Kidney capillary endothelial cell (primary cell): ENCODE measurements at regions not wholly inside any gene's neighbourhood (a gene's known extent, or its start where the extent isn't known, plus 50 kb on each side); places are given as distances from the start of the nearest gene placed in this dataset.
A peak's percentile ranks its signal among the peaks of the same experiment; 100 is the strongest.
"Not testable (repeated sequence)": the region's sequence is repeated elsewhere in the genome, so short reads cannot be mapped to it uniquely, and the experiment has no call there.

ENCODE experiments used
- DNase-seq: peaks from one replicate; pipeline ENCODE4 v3.0.0-alpha.2; 2018; ENCODE audit warnings: low spot score

DNA sequence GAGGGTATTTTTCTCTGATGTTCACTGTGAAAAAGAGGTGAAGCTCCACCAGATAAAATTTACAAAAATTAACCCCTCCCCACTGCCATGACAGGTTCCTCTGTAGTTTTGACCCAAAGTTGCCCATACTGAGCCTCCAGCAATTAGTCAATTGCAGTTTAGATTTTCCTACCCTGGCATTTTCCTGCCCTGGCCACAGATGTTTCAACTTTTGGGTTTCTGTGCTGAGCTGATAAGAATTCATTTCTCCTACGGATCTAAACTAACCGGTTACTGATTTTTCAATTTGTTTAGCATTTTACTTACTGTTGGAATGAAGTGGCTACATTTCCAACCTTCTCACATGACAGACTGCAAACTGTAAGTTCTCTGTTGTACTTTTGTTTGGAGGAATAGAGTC is 1346.1 kb upstream of the EPHA6 start:
- no peak for DNase-seq

DNA sequence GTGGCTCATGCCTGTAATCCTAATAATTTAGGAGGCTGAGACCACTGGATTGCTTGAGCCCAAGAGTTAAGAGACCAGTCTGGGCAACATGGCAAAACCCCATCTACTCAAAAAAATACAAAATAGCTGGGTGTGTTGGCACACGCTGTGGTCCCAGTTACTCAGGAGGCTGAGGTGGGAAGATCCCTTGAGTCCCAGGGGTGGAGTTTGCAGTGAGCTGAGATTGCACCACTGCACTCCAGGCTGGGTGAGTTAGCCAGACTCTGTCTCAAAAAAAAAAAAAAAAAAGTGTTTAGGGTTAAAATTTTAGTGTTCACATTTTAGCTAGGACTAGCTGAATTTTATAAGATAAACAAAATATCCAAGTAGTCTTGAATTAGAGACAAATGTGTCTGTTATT is 1340.1 kb upstream of the EPHA6 start:
- DNase-seq, result no peak

DNA sequence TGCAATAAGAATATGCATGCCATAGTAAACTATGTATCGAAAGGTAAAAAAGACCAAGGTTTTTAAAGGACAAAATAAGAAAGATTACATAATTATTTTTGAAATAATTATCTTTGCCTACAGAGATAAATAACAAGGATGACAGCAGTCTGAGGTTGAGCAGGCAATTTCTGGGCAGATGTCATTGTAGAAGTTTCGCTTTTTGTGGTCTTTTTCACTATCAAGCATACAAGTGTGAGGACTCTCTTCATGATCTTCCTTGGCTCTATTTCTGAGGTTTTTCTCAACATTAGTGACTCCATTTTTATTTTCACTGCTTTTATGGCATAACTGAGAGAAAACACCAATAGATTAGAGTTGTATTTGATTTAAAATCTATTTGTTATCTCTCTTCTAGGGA is 1337.9 kb upstream of the EPHA6 start:
- DNase-seq, result no peak

DNA sequence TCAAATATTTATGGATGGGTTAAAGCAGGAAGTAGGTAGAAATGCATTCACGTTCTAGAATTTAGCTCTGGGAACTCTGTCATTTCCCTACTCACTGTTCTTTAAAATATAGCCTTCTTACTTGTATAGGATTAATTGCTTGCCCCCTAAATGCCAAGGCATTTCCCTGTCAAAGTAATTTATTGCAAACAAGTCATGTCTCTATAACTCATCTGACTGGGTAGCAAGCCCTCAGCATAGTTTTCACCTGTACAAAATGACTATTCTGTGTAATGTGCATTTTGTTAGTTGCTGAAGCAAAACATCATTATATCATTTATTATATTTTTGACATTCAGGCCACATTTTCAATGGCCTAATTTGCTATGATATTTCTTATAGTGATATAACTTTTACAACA is 1308.2 kb upstream of the EPHA6 start:
- DNase-seq, result no peak

DNA sequence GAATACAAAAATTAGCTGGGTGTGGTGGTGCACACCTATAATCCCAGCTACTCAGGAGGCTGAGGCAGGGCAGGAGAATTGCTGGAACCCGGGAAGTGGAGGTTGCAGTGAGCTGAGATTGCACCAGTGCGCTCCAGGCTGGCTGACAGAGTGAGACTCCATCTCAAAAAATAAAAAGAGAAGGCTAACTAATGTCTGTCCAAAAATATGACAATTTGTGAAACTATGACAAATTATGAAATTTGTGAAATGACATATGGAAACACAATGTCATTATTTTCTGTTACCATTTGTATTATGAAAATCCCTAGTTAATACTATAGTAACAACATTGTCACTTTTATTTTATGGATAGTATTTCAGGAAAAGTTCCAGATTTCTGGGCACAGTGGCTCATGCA is 1306.3 kb upstream of the EPHA6 start:
- DNase-seq, result no peak

DNA sequence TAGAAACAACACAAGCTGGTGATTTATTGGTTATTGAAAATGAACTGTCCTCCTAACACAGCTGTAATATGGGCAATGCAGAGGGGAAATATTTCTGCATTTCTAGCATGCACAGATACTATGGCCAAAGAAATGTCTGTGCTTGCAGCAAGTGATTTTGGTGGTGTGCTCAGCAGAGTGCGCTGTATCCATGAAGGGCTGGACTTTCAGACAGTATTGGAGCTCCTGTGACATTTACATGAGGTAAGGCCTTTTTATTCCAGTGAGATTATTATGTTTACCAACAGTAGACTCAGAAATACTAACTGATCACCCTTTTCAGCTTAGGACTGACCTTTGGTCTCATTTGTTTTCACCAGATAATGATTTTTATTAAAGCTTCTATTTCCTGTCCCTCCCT is 1302.6 kb upstream of the EPHA6 start:
- DNase-seq, result no peak

DNA sequence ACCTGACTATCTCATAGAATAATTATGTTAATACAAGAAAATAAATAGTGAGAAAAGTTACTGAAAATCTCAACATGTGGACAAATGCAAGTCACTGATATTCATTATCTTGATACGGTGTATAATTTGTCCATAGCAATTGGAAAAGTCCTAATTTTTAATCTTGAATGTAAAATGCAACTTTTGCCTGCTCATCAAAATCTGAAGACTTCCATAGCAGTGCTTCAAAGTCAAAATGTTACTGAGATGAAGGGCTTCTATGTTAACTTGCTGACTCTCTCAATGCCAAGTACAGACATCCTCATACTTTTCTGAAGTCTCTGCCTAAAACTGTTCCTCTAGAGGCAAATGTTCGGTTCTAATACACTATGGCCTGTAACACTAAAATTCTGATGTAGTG is 1300.1 kb upstream of the EPHA6 start:
- DNase-seq, result no peak

DNA sequence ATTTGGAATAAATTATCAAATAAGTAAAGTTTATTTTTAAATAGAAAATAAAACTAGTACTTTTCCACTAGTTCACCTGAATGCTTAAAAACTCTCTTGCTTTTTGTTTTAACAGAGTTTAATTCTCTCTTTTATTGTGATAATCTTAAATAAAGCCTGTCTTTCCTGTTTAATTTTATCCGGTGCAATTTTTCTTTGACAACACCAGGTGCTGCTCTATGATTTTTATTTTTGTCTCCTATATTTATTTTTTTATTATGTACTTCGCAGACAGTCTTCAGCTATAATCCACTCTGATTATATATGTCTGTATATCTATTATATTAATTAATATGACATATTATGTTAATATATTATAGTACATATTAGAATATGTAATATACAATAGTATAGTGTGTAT is 1293.0 kb upstream of the EPHA6 start:
- DNase-seq, result peak; percentile 0

DNA sequence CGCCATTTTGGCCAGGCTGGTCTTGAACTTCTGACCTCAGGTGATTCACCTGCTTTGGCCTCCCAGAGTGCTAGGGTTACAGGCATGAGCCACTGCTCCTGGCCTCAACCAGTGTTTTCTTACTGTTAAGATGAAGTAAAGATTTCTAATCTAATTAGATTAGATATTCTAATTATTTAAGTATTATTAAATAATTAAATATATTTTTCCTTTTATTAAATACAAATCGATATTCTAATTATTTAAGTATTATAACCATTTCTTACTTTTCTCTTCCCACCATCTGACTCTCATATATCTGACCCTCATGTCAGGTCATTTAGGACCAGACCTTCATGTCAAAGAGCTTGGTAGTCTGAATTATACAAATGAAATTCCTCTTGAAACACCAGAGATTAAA is 1291.9 kb upstream of the EPHA6 start:
- DNase-seq, result no peak

DNA sequence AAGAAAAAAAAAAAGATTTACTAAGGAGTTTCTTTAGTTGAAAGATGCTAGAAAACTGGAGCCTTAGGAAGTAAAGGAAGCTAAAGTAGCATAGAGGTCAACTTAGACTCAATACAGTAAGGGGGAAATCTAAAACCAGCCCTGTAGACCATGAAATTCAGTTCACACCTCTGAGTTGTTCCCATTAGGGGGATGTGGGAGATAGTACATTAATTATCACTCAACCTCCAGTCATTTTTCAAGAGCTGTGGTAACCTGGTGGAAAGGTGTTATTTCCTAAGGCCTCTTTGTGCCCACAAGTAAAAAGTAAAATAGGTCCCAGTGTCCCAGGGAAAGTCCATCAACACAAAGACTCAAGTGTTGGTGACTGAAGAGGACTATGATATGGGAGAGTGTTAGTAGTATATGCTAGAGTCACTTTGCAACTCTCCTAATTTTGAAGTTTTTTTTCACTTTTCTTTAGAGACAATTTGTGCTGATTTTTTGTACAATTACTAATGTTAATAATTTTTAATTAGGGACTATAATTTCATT is 1274.4 kb upstream of the EPHA6 start:
- no peak for DNase-seq

DNA sequence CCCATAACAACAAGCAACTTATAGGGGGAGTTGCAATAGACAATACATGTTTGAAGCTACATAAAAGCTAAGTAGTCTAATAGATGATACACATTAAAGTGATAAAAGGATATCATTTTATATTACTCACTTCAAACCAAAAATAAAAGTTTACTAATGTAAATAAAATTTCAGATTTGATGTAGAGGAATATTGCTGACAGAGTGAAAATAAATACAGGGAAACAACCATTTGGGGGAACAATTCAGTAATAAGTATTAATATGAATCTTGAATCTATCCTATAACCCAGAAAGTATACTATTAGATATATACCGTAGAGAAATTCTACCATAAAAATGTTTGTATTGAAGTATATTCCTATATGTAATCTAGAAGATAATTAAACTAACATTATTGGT is 1248.9 kb upstream of the EPHA6 start:
- DNase-seq, result no peak

DNA sequence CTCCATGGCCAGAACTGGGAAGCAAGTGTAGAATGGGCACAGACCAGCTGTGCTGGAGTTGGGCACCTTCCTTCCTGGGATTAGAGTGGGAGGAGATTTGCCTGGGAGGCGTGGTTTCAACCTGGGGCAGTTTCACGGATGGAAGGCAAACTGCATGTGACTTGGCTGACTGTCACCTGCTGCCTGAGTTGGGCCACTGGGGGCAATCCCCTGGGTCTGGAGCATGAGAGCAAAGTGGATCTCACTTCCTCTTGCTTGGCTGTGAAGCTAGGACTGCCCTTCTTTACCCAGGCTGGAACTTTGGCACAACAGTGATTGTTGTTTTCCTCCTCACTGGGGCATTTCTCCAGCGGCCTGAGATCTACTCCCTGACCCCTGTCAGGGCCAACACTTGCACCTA is 1247.0 kb upstream of the EPHA6 start:
- DNase-seq, result no peak

DNA sequence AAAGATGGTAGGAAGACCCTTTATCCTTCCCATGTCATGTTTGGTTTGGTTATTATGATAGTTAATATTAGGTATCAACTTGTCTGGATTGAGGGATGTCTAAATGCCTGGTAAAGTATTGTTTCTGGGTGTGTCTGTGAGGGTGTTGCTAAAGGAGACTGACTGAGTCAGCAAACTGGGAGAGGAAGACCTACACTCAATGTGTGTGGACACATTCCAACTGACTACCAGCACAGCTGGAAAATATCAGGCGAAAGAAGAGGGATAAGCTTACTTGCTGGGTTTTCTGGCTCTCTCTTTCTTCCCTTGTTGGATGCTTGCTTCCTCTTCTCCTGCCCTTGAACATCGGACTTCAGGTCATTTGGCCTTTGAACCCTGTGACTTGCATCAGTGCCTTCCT is 1227.6 kb upstream of the EPHA6 start:
- no peak for DNase-seq

DNA sequence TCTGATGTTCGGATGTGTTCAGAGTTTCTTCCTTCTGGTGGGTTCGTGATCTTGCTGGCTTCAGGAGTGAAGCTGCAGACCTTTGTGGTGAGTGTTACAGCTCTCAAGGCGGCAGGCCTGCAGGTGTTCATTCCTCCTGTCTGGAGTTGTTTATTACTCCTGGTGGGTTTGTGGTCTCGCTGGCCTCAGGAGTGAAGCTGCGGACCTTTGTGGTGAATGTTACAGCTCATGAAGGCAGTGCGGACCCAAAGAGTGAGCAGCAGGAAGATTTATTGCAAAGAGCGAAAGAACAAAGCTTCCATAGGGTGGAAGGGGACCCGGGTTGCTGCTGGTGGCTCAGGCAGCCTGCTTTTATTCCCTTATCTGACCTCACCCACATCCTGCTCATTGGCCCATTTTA is 1226.8 kb upstream of the EPHA6 start:
- not testable (repeated sequence) for DNase-seq

DNA sequence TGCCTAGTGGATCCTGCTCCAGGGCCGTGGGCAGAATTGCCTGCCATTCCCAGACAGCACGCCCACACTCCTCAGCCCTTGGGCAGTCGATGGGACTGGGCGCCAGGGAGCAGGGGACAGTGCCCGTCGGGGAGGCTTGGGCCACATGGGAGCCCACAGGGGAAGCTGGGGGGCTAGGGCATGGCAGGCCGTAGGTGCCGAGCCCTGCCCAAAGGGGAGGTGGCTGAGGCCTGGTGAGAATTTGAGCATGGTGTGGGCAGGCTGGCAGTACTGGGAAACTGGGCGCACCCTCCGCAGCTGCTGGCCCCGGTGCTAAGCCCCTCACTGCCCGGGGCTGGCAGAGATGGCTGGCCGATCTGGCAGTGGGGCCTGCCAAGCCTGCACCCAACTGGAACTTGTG is 1225.9 kb upstream of the EPHA6 start:
- DNase-seq, result no peak

DNA sequence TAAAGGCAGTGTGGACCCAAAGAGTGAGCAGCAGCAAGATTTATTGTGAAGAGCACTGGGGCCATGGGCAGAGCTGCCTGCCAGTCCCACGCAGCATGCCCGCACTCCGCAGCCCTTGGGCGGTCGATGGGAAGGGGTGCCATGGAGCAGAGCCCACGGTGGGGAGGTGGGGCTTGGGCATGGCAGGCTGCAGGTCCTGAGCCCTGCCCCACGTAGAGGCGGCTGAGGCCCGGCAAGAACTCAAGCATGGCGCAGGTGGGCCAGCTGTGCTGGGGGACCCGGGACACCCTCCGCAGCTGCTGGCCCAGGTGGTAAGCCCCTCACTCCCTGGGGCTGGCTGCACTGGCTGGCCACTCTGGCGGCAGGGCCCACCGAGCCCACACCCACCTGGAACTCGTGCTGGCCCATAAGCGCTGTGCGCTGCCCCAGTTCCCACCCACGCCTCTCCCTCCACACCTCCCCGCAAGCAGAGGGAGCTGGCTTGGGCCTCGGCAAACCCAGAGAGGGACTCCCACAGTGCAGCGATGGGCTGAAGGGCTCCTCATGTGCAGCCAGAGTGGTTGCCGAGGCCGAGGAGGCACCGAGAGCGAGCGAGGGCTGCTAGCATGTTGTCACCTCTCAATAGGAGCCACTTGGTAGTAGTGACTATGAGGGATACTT is 1218.8 kb upstream of the EPHA6 start:
- DNase-seq, result no peak

DNA sequence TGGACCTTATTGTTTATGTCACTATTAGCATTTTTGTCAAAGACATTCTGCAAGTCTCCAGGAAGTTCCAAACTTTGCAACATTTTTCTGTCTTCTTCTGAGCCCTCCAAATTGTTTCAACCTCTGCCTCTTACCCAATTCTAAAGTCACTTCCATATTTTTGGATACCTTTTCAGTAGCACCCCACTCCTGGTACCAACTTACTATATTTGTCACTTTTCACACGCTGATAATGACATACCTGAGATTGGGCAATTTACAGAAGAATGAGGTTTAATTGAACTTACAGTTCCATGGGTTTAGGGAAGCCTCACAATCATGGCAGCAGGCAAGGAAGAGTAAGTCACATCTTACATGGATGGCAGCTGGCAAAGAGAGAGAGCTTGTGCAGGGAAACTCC is 1206.5 kb upstream of the EPHA6 start:
- no peak for DNase-seq

DNA sequence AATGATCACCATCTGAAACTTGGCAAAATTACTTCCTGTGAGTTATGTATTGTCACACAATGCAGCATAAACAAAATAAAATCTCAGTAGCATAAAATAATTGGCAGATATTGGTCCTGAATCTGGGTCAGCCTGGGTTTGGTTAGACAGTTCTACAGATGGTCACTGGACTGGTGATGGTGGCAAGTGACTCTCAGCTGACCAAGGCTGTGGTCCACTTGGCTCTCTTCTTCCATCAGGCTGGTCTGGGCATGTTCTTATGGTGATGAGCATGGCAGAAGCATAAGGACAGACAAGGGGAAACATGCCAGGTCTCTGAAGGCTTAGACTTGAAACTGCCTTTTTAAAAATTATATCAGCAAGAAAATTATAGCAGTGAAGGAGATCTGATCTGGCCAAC is 1205.0 kb upstream of the EPHA6 start:
- no peak for DNase-seq

DNA sequence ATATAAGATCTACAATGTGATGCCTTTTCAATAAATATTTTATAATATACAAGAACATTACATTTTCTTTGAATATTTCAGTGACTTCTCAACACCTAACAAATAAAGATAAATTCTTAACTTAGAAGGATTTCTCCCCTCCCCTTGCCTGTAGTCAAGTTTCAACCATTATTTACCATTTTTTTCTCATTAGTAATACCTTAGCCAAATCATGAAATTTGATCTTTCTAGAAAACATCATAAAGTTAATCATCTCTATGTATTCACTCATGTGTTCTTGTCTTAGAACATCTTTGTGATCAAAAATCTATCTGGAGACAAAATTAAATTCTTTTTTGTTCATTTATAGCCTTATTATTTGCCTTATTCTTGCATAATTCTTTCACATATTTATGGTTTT is 1201.8 kb upstream of the EPHA6 start:
- DNase-seq, result no peak

DNA sequence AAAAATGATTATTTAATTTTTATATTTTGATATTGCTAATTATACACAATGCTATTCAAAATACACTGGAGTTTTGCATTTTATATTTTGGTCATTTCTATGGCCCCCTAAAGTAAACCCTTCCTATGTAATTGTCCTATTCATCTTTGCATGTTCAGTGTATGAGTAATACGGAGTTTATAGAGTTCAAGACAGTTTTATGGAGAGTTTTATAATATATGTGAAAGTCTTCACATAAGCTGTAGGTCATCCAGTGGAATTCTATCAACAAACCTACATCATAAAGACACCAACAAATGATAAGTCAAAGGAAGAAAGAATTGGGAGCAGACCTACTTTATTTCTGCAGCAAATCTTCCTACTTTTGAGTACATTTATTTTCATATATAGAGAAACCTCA is 1200.4 kb upstream of the EPHA6 start:
- DNase-seq, result no peak

DNA sequence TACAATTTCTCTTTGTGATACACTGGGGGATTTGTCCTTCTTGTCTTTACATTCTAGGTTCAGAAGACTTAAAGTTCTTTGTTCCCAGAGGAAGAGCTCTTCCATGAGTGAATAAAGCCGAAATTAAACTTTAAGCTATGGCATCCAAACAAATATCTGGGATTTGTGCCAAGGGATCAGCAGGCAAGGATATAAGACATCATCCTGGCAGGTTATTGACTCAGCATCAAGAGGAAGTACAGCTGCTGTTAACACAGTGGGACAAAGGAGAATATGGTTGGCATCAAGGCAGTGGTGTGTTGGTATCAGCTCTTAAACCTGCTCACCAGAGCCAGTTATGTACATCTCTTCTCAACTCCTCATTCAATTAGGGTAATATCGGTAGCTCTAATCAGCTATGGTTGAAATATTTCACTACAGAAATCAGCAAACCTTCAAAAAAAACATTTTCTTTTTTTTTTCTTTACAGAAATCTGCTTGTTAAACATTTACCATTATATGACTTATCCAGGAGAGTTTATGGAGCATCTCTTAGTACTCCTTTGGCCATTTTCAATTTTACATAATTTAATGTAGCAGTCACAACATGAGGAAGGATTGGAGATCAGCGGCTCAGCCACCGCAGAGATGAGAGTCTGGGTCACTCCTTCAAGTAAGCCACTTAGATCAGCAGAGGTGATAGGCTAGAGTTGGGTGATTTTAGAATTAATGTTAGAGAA is 1198.6 kb upstream of the EPHA6 start:
- peak; percentile 42 for DNase-seq

DNA sequence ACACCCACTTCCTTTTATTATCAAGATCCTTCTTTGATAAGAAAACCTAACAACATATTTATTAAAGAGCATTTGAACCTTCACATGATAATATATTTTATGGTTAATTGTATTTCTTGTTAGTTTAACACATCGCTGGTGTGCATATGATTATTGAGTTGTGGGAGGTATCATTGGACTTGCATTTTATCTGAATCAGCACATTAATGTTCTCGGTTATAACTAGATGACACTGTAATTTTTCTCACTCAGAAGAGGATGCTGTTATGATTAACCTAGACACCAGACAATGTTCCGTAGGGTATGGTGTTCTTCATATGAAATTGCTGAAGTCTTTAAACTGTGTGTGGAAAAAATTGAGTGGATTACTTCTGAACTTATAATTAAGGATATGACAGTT is 1188.3 kb upstream of the EPHA6 start:
- no peak for DNase-seq

DNA sequence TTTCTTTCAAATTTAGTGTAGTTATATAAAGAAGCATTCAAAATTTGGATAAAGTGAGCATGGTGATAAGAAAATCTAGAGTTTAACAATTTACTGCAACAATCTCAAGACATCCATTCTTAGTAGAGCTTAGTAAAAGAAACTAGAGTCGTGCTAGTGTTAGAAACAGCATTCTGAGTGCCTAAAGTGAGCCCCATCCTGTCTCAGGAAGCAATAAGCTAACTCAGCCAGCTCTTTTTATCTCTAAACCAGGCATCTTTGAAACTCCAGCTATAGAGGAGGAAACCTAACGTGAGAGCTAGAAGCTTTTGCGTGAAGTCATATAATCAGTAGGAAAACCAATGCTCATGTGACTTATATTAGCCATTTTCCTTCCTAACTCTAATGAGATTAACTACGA is 1187.1 kb upstream of the EPHA6 start:
- DNase-seq, result no peak

DNA sequence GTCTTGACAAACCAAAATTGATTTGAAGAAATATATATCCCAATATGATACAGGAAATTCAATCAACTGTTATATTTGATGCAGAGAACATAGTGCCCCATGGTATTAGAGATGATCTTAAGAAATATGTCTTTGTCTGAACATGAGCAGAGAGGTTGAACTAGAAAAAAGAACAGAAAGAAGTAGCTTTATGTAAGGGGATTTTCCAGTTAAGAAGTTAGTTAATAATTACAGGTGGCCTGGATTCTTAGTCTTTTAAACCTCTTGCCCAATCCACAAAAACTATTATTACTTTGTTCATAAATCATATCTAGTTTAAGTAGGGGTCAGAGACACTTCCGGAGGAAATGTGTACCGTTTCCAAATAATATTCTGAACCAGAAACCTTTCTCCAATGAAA is 1186.7 kb upstream of the EPHA6 start:
- DNase-seq, result no peak
